ENCODE measurements at regions not wholly inside any gene's neighbourhood (a gene's known extent, or its start where the extent isn't known, plus 50 kb on each side); places are given as distances from the start of the nearest gene placed in this dataset.

DNA sequence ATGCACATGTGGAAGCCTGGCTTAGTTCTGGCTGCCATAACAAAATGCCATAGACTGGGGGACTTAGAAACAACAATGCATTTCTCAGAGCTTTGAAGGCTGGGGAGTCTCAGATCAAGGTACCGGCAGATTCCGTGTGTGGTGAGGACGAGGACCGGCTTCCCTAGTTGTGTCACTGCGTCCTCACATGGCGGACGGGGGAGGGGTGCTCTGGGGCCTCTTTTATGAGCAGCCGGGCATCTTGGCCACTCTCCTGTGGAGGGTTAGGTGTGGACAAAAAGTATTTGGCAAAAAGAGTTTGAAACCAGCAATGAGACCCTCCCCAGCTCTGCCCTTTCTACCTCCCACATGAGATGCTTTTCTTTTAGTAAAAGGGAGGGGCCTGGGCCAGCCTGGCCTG lies 118.5 kb upstream of the LPCAT1 start:
- no peak for TF ChIP-seq ELF1 (IDR thresholded peaks at IDR 0.05; ENCODE audit: borderline replicate concordance, low read depth)
- TF ChIP-seq ZFX (IDR thresholded peaks at IDR 0.05) = no peak
- no peak for TF ChIP-seq ZNF274 (IDR thresholded peaks at IDR 0.05; ENCODE audit: low read depth, low read length)
- TF ChIP-seq, protein P1, sequence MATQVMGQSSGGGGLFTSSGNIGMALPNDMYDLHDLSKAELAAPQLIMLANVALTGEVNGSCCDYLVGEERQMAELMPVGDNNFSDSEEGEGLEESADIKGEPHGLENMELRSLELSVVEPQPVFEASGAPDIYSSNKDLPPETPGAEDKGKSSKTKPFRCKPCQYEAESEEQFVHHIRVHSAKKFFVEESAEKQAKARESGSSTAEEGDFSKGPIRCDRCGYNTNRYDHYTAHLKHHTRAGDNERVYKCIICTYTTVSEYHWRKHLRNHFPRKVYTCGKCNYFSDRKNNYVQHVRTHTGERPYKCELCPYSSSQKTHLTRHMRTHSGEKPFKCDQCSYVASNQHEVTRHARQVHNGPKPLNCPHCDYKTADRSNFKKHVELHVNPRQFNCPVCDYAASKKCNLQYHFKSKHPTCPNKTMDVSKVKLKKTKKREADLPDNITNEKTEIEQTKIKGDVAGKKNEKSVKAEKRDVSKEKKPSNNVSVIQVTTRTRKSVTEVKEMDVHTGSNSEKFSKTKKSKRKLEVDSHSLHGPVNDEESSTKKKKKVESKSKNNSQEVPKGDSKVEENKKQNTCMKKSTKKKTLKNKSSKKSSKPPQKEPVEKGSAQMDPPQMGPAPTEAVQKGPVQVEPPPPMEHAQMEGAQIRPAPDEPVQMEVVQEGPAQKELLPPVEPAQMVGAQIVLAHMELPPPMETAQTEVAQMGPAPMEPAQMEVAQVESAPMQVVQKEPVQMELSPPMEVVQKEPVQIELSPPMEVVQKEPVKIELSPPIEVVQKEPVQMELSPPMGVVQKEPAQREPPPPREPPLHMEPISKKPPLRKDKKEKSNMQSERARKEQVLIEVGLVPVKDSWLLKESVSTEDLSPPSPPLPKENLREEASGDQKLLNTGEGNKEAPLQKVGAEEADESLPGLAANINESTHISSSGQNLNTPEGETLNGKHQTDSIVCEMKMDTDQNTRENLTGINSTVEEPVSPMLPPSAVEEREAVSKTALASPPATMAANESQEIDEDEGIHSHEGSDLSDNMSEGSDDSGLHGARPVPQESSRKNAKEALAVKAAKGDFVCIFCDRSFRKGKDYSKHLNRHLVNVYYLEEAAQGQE (IDR thresholded peaks at IDR 0.05; ENCODE audit: low read depth) = no peak
- TF ChIP-seq EGR1 (IDR thresholded peaks at IDR 0.05; ENCODE audit: low read depth) = no peak
- TF ChIP-seq, protein P2, sequence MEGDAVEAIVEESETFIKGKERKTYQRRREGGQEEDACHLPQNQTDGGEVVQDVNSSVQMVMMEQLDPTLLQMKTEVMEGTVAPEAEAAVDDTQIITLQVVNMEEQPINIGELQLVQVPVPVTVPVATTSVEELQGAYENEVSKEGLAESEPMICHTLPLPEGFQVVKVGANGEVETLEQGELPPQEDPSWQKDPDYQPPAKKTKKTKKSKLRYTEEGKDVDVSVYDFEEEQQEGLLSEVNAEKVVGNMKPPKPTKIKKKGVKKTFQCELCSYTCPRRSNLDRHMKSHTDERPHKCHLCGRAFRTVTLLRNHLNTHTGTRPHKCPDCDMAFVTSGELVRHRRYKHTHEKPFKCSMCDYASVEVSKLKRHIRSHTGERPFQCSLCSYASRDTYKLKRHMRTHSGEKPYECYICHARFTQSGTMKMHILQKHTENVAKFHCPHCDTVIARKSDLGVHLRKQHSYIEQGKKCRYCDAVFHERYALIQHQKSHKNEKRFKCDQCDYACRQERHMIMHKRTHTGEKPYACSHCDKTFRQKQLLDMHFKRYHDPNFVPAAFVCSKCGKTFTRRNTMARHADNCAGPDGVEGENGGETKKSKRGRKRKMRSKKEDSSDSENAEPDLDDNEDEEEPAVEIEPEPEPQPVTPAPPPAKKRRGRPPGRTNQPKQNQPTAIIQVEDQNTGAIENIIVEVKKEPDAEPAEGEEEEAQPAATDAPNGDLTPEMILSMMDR (IDR thresholded peaks at IDR 0.05 in 2 of 3, conservative IDR thresholded peaks at IDR 0.05 in 1 of 3; ENCODE audit: borderline replicate concordance in 1 of 3, insufficient read depth in 1 of 3, low read depth in 2 of 3, low read length in 2 of 3) = no peak
- no peak for TF ChIP-seq POLR2A (IDR thresholded peaks at IDR 0.05; ENCODE audit: borderline replicate concordance, extremely low read depth, insufficient read depth, insufficient read length)
- TF ChIP-seq, protein P3, sequence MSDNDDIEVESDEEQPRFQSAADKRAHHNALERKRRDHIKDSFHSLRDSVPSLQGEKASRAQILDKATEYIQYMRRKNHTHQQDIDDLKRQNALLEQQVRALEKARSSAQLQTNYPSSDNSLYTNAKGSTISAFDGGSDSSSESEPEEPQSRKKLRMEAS (IDR thresholded peaks at IDR 0.05) = no peak
- TF ChIP-seq RAD21 (IDR thresholded peaks at IDR 0.05; ENCODE audit: low read depth) = no peak
- TF ChIP-seq, protein P4, sequence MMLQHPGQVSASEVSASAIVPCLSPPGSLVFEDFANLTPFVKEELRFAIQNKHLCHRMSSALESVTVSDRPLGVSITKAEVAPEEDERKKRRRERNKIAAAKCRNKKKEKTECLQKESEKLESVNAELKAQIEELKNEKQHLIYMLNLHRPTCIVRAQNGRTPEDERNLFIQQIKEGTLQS (IDR thresholded peaks at IDR 0.05) = no peak
- TF ChIP-seq FOSL1 (IDR thresholded peaks at IDR 0.05; ENCODE audit: low read depth) = no peak
- no peak for TF ChIP-seq EZH2phosphoT487 (IDR thresholded peaks at IDR 0.05; ENCODE audit: borderline replicate concordance)
- no peak for TF ChIP-seq JUND (IDR thresholded peaks at IDR 0.05)
- peaks cover 9% of the 10 kb centered on the region; the same call in 1 of the 2 replicates for H3K27me3 ChIP-seq (ENCODE audit: insufficient read depth, low read length)
- no peak overlapping the region for H3K4me3 ChIP-seq (replicated peaks in 1 of 2; ENCODE audit: low read depth in 1 of 2, low read length in 2 of 2)
- no peaks in the 10 kb centered on the region for H4K20me1 ChIP-seq (ENCODE audit: insufficient read depth)
- ATAC-seq = no peak
- no peak overlapping the region for H2AFZ ChIP-seq (ENCODE audit: low read depth, low read length, poor library complexity, severe bottlenecking)
- H3K79me2 ChIP-seq (ENCODE audit: insufficient read depth, low read length) = no peaks in the 10 kb centered on the region
- intact Hi-C loops (cut with micrococcal nuclease) = loop anchor here (5.0 kb wide), 2 partner anchors 40 to 720 kb away; no protein-coding TSS in a partner anchor
- no peak overlapping the region for H3K4me2 ChIP-seq (ENCODE audit: low read length)
- H3K9me2 ChIP-seq (ENCODE audit: insufficient read depth) = no peaks in the 10 kb centered on the region
- H3K9ac ChIP-seq (ENCODE audit: low read length) = no peak overlapping the region
- ChIA-PET CTCF (no interaction called here), POLR2A (no interaction called here), RAD21 (ENCODE audit: low non-redundant PET in 1 of 2, low total read pairs in 2 of 2, uncharacterized antibody in 2 of 2, unreplicated experiment in 2 of 2) (no interaction called here)
- H3K4me1 ChIP-seq (ENCODE audit: control insufficient read depth in 1 of 2, insufficient read depth in 2 of 2, low read length in 2 of 2) = peaks cover 0 to 7% of the 10 kb centered on the region in 2 experiments; a peak in 2 of 4 replicates
- H3K36me3 ChIP-seq (ENCODE audit: control insufficient read depth in 1 of 2, insufficient read depth in 2 of 2, low read length in 2 of 2) = no peaks in the 10 kb centered on the region
- DNase-seq (ENCODE audit: low read depth, low spot score) = no peak
- H3K9me3 ChIP-seq (ENCODE audit: control insufficient read depth in 1 of 2, insufficient read depth in 1 of 2, low read depth in 1 of 2, low read length in 2 of 2) = no peaks in the 10 kb centered on the region
- no peak overlapping the region for H3K27ac ChIP-seq (ENCODE audit: low read depth, low read length)
- BruUV-seq (replicated peaks) = no TSS peak
